GM23248 (cell line): ENCODE measurements at regions not wholly inside any gene's neighbourhood (a gene's known extent, or its start where the extent isn't known, plus 50 kb on each side); places are given as distances from the start of the nearest gene placed in this dataset.

Experiments used
- EZH2 ChIP-seq: fragments of 200-600 bp; sonication (generic); IDR thresholded peaks from 2 replicates; pipeline ENCODE4 v1.6.1; 2018; ENCODE audit warnings: antibody characterized with exemption, mild to moderate bottlenecking; ENCODE audit not compliant: insufficient read depth, poor library complexity, severe bottlenecking
- EZH2phosphoT487 ChIP-seq: fragments of 200-600 bp; sonication (generic); IDR thresholded peaks from 2 replicates; pipeline ENCODE4 v1.6.1; 2018; ENCODE audit warnings: antibody characterized with exemption, moderate library complexity, mild to moderate bottlenecking, low read depth; ENCODE audit not compliant: insufficient read depth

GRCh38 chr15:47414207-47414606, 303.1 kb upstream of the SEMA6D start:
- TF ChIP-seq EZH2 (no peak), EZH2phosphoT487 (no peak)
